ENCODE measurements at regions not wholly inside any gene's neighbourhood (a gene's known extent, or its start where the extent isn't known, plus 50 kb on each side); places are given as distances from the start of the nearest gene placed in this dataset.

DNA sequence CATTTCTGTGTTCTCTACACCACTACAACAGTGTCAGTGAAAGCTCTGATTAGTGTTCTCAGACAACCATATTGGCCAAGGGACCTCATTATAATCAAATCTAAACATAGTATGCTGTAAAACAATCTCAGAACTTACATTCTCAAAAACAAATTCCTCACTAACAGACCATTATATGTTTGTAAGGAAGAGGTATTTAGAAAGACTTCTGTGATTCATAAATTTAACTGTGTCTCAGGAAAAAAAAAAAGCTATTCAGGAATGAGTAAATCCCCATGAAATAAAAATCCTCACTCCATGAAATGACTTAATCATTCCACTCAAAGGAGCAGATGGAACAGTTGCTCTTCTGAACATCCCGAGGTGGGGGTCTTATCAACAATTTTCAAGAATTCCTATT is 413.0 kb downstream of the CDH2 start:
- TF ChIP-seq TSHZ2 (CRISPR knock-in tag; IDR thresholded peaks at IDR 0.05) = no peak
- no peak for TF ChIP-seq ISL1 (CRISPR knock-in tag; IDR thresholded peaks at IDR 0.05)
